NT2/D1 (cell line): ENCODE measurements at regions not wholly inside any gene's neighbourhood (a gene's known extent, or its start where the extent isn't known, plus 50 kb on each side); places are given as distances from the start of the nearest gene placed in this dataset.
A peak's percentile ranks its signal among the peaks of the same experiment; 100 is the strongest.

Experiments used
- DNase-seq: peaks from one replicate; pipeline ENCODE4 v3.0.0-alpha.2; 2011; ENCODE audit warnings: low read depth, low spot score
- H3K27me3 ChIP-seq: 2 replicates; pipeline ENCODE4 v1.6.0; 2011; ENCODE audit warnings: mild to moderate bottlenecking; ENCODE audit not compliant: insufficient read length, insufficient read depth
- H3K36me3 ChIP-seq: 2 replicates; pipeline ENCODE4 v1.6.1; 2011; ENCODE audit warnings: mild to moderate bottlenecking, low read length, mixed read lengths; ENCODE audit not compliant: insufficient read depth, insufficient read length
- H3K4me1 ChIP-seq: 2 replicates; pipeline ENCODE4 v1.5.1; 2011; ENCODE audit not compliant: insufficient read depth, insufficient read length
- H3K4me3 ChIP-seq: 2 replicates; pipeline ENCODE4 v1.5.1; 2011; ENCODE audit warnings: low read depth; ENCODE audit not compliant: insufficient read length
- H3K9ac ChIP-seq: 2 replicates; pipeline ENCODE4 v1.6.0; 2011; ENCODE audit warnings: low read depth; ENCODE audit not compliant: insufficient read length
- H3K9me3 ChIP-seq: 2 replicates; pipeline ENCODE4 v1.5.1; 2011; ENCODE audit warnings: mild to moderate bottlenecking, low read length; ENCODE audit not compliant: insufficient read depth
- SUZ12 ChIP-seq: IDR thresholded peaks from 2 replicates; pipeline ENCODE4 v1.6.1; 2011; ENCODE audit not compliant: insufficient read length, insufficient read depth; ENCODE audit errors: extremely low read depth
- YY1 ChIP-seq: IDR thresholded peaks from 2 replicates; pipeline ENCODE4 v1.6.1; 2011; ENCODE audit not compliant: insufficient read length, insufficient read depth
- ZNF274 ChIP-seq: IDR thresholded peaks from 2 replicates; pipeline ENCODE4 v1.6.1; 2011; ENCODE audit warnings: mild to moderate bottlenecking, low read depth, low read length

- no peak for DNase-seq
- Histone ChIP-seq H3K9me3 (peaks cover 19% of the 10 kb centered on the region; the same call in 1 of the 2 replicates), H3K36me3 (no peaks in the 10 kb centered on the region), H3K27me3 (no peaks in the 10 kb centered on the region), H3K9ac (no peak overlapping the region), H3K4me1 (no peaks in the 10 kb centered on the region), H3K4me3 (no peak overlapping the region)
- no peak for TF ChIP-seq YY1
- no peak for TF ChIP-seq ZNF274
- no peak for TF ChIP-seq SUZ12
These were observed 128.1 kb upstream of the HPF1 start for GRCh38 chr4:169885893-169886292.

- no peaks in the 10 kb centered on the region for H3K27me3 ChIP-seq
- H3K4me1 ChIP-seq = no peaks in the 10 kb centered on the region
- no peak overlapping the region for H3K4me3 ChIP-seq
- peak; percentile 28 for DNase-seq
- H3K9me3 ChIP-seq = peaks cover 19% of the 10 kb centered on the region; the same call in 1 of the 2 replicates
- TF ChIP-seq ZNF274 (no peak), YY1 (no peak), SUZ12 (no peak)
- no peak overlapping the region for H3K9ac ChIP-seq
- H3K36me3 ChIP-seq = no peaks in the 10 kb centered on the region
These were observed 124.0 kb upstream of the HPF1 start for GRCh38 chr4:169881769-169882168.

- TF ChIP-seq ZNF274 = no peak
- no peak for TF ChIP-seq YY1
- TF ChIP-seq SUZ12 = no peak
- Histone ChIP-seq H3K27me3 (no peaks in the 10 kb centered on the region), H3K9me3 (no peaks in the 10 kb centered on the region), H3K4me1 (no peaks in the 10 kb centered on the region), H3K4me3 (no peak overlapping the region), H3K36me3 (no peaks in the 10 kb centered on the region), H3K9ac (no peak overlapping the region)
- no peak for DNase-seq
These were observed 112.8 kb upstream of the HPF1 start for GRCh38 chr4:169870507-169870906.

GRCh38 chr4:169869490-169869889, 111.7 kb upstream of the HPF1 start:
- no peak overlapping the region for H3K9ac ChIP-seq
- H3K27me3 ChIP-seq = no peaks in the 10 kb centered on the region
- H3K9me3 ChIP-seq = no peaks in the 10 kb centered on the region
- no peaks in the 10 kb centered on the region for H3K36me3 ChIP-seq
- H3K4me1 ChIP-seq = no peaks in the 10 kb centered on the region
- TF ChIP-seq YY1 = no peak
- TF ChIP-seq SUZ12 = no peak
- TF ChIP-seq ZNF274 = no peak
- no peak overlapping the region for H3K4me3 ChIP-seq
- DNase-seq = no peak

GRCh38 chr4:169861593-169861992, 103.8 kb upstream of the HPF1 start:
- Histone ChIP-seq H3K9me3 (no peaks in the 10 kb centered on the region), H3K9ac (no peak overlapping the region), H3K36me3 (no peaks in the 10 kb centered on the region), H3K27me3 (no peaks in the 10 kb centered on the region), H3K4me1 (no peaks in the 10 kb centered on the region), H3K4me3 (no peak overlapping the region)
- no peak for DNase-seq
- no peak for TF ChIP-seq SUZ12
- TF ChIP-seq ZNF274 = no peak
- no peak for TF ChIP-seq YY1

GRCh38 chr4:169859366-169860216, 101.8 kb upstream of the HPF1 start:
- H3K36me3 ChIP-seq = no peaks in the 10 kb centered on the region
- no peaks in the 10 kb centered on the region for H3K9me3 ChIP-seq
- TF ChIP-seq ZNF274 (no peak), YY1 (no peak), SUZ12 (no peak)
- no peak for DNase-seq
- no peak overlapping the region for H3K4me3 ChIP-seq
- H3K9ac ChIP-seq = no peak overlapping the region
- no peaks in the 10 kb centered on the region for H3K27me3 ChIP-seq
- H3K4me1 ChIP-seq = no peaks in the 10 kb centered on the region

GRCh38 chr4:169854090-169854489, 96.3 kb upstream of the HPF1 start:
- Histone ChIP-seq H3K9ac (no peak overlapping the region), H3K9me3 (no peaks in the 10 kb centered on the region), H3K27me3 (no peaks in the 10 kb centered on the region), H3K36me3 (no peaks in the 10 kb centered on the region), H3K4me1 (no peaks in the 10 kb centered on the region), H3K4me3 (no peak overlapping the region)
- no peak for DNase-seq
- TF ChIP-seq SUZ12 (no peak), ZNF274 (no peak), YY1 (no peak)
